GM10266 (cell line): ENCODE measurements at regions not wholly inside any gene's neighbourhood (a gene's known extent, or its start where the extent isn't known, plus 50 kb on each side); places are given as distances from the start of the nearest gene placed in this dataset.

Source experiments
- DNase-seq: peaks from one replicate; pipeline ENCODE4 v3.0.0; 2012; ENCODE audit errors: extremely low spot score
- TF ChIP-seq, protein P1 (sequence below): IDR thresholded peaks from 2 replicates; pipeline ENCODE4 v1.5.1; 2012; ENCODE audit warnings: mild to moderate bottlenecking, low read depth; ENCODE audit not compliant: control insufficient read depth, insufficient read depth; ENCODE audit errors: missing control alignments

- no peak for DNase-seq
- TF ChIP-seq, protein P1, sequence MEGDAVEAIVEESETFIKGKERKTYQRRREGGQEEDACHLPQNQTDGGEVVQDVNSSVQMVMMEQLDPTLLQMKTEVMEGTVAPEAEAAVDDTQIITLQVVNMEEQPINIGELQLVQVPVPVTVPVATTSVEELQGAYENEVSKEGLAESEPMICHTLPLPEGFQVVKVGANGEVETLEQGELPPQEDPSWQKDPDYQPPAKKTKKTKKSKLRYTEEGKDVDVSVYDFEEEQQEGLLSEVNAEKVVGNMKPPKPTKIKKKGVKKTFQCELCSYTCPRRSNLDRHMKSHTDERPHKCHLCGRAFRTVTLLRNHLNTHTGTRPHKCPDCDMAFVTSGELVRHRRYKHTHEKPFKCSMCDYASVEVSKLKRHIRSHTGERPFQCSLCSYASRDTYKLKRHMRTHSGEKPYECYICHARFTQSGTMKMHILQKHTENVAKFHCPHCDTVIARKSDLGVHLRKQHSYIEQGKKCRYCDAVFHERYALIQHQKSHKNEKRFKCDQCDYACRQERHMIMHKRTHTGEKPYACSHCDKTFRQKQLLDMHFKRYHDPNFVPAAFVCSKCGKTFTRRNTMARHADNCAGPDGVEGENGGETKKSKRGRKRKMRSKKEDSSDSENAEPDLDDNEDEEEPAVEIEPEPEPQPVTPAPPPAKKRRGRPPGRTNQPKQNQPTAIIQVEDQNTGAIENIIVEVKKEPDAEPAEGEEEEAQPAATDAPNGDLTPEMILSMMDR: no peak
Observed at GRCh38 chr3:23656821-23657220, 148.9 kb upstream of the UBE2E1 start.

- TF ChIP-seq, protein P1: no peak
- no peak for DNase-seq
Observed at GRCh38 chr3:23657647-23658046, 148.1 kb upstream of the UBE2E1 start.

DNA sequence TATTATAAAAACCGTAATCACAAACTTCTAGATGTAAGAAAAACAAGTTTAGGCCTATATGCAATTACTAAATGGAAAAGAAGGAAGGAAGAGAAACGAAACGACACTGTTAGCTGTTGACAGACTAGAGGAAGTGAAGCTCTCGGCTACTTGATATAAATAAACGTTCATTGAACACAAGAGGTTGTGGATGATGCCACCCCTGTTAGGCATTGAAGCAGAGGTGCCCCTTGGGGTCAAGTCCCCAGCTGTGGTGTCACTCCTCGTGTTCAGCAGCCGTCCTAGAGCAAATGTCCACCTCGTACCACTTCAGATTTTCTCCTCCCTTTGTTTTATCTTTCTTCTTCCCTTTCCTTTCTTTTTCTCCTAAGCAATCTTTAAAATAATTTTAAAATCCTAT, 146.5 kb upstream of the UBE2E1 start:
- no peak for DNase-seq
- TF ChIP-seq, protein P1: no peak

DNA sequence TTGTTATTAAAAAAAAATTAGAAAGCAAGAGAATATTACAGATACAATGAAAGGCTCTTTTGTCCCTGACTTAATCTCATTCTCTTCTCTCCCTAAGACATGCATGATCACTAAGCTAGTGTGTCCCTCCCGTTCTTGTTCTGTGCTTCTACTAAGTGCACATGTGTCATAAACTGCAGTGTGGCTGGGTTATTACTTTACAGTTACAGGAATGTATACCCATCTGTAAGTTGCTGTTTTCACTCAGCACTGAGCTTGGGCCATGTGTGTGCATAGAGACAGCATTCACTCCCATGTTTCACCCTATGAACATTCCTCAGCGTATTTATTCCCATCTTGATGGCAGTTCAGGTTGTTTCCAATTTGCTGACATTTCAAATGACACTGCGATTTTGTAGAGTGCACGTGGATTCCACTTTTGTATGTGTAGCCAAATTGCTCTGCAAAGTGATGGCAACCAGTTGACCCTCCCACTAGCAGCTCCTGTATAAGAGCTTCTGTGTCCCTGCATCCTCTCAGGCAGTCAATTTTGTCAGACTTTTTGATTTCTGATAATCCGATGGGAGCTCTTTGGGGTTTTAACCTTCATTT, 145.8 kb upstream of the UBE2E1 start:
- DNase-seq: no peak

GRCh38 chr3:23662079-23662617, 143.6 kb upstream of the UBE2E1 start:
- TF ChIP-seq, protein P1: no peak

More for the DNA sequence above, 145.8 kb upstream of the UBE2E1 start:
- TF ChIP-seq, protein P1: no peak

GRCh38 chr3:23663246-23663645, 142.5 kb upstream of the UBE2E1 start:
- TF ChIP-seq, protein P1: no peak
- no peak for DNase-seq

More at GRCh38 chr3:23662079-23662617, 143.6 kb upstream of the UBE2E1 start:
- no peak for DNase-seq

GRCh38 chr3:23663661-23664186, 142.0 kb upstream of the UBE2E1 start:
- TF ChIP-seq, protein P1: no peak
- no peak for DNase-seq
